Transverse colon (tissue), 4 donors: ENCODE measurements at regions not wholly inside any gene's neighbourhood (a gene's known extent, or its start where the extent isn't known, plus 50 kb on each side); places are given as distances from the start of the nearest gene placed in this dataset.

Experiments used
- DNase-seq: peaks from one replicate; pipeline ENCODE4 v3.0.0-alpha.2; 2019
- H3K27ac ChIP-seq, 4 donors: fragments of 200-600 bp; sonication (generic); 2 replicates each; pipeline ENCODE4 v1.5.1; 2016 to 2018; ENCODE audit warnings: inconsistent platforms in 4 of 4
- H3K27me3 ChIP-seq: fragments of 200-600 bp; sonication (generic); 2 replicates; pipeline ENCODE4 v1.5.1; 2017; ENCODE audit warnings: inconsistent platforms
- H3K36me3 ChIP-seq, 4 donors: fragments of 200-600 bp; sonication (generic); 2 replicates each; pipeline ENCODE4 v1.5.1; 2017 to 2019; ENCODE audit warnings: inconsistent platforms in 4 of 4
- H3K4me1 ChIP-seq, 4 donors: fragments of 200-600 bp; sonication (generic); 2 replicates each; pipeline ENCODE4 v1.5.1; 2017 to 2020; ENCODE audit warnings: inconsistent platforms in 4 of 4
- H3K4me3 ChIP-seq, 4 donors: fragments of 200-600 bp; sonication (generic); 1 replicate in 1 of 4; 2 replicates in 3 of 4; pipeline versions ENCODE4 v1.5.1 to v1.6.1; 2017 to 2019; ENCODE audit warnings: inconsistent platforms in 4 of 4
- H3K9me3 ChIP-seq, 2 donors: fragments of 200-600 bp; sonication (generic); 2 replicates each; pipeline ENCODE4 v1.5.1; 2017 to 2019; ENCODE audit warnings: inconsistent platforms in 2 of 2
- EP300 ChIP-seq: sonication (generic); formaldehyde crosslinking; IDR thresholded peaks from one replicate; pipeline ENCODE4 v1.6.1; 2017; ENCODE audit warnings: antibody characterized with exemption, low read depth
- POLR2A ChIP-seq: fragments of 450-650 bp; IDR thresholded peaks from one replicate; pipeline ENCODE4 v1.6.1; 2016; ENCODE audit warnings: antibody characterized with exemption, mild to moderate bottlenecking, moderate library complexity
- POLR2AphosphoS5 ChIP-seq, 3 donors: sonication (generic); formaldehyde crosslinking; IDR thresholded peaks; one replicate each; pipeline ENCODE4 v1.6.1; 2016; ENCODE audit warnings: antibody characterized with exemption in 3 of 3
- WGBS, 2 donors: methylation state at CpG; one replicate each; pipeline ENCODE4 v1.1.5; 2018; ENCODE audit warnings: low coverage in 1 of 2; 5-methylcytosine and 5-hydroxymethylcytosine counted together
- in situ Hi-C, 4 donors: fragments of 200-750 bp; cut with MboI; loops; one replicate each; pipeline versions ENCODE4 v1.15.0 to v1.15.1; 2017; ENCODE audit warnings: low sequenced_read_pairs in 3 of 4, low pct_ligation_motif_present in 1 of 4, low pct_unique_long_range_greater_than_20kb in 1 of 4
- intact Hi-C: fragments of 100-400 bp; cut with DNase I; formaldehyde crosslinking; loops from one replicate; pipeline ENCODE4 v1.15.1; 2023; ENCODE audit warnings: low total_unique reads
- TF ChIP-seq, protein P1 (sequence below), 5 experiments: fragments of 200-600 bp in 3 of 5; fragments of 450-650 bp in 2 of 5; sonication (generic) in 3 of 5; IDR thresholded peaks; 1 replicate in 2 of 5; 2 replicates in 3 of 5; pipeline ENCODE4 v1.5.1; 2016 to 2017; ENCODE audit warnings: antibody characterized with exemption in 5 of 5, inconsistent platforms in 3 of 5, mild to moderate bottlenecking in 2 of 5, moderate library complexity in 1 of 5

DNA sequence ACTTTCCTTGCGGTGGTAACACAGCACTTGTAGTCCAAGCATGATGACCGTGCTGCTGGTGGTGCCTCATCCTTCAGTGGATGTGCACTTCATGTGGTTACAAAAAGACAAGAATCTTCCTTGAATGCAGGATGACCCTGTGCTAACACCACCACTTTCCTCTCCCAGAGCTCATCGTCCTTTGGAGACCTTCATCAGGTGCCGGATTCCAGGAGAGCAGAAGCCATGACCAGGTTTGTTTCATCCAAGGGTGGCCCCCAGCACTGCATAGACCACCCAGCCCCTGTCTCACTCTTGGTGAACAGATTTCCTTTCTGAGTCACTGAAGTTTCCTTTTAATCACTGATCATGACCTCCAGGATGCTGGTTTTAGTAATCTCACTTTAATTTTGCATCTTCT lies 101.2 kb upstream of the SYNDIG1 start:
- WGBS, 2 donors: 94 to 100% methylated on average over 2 to 4 of the region's 4 CpGs

DNA sequence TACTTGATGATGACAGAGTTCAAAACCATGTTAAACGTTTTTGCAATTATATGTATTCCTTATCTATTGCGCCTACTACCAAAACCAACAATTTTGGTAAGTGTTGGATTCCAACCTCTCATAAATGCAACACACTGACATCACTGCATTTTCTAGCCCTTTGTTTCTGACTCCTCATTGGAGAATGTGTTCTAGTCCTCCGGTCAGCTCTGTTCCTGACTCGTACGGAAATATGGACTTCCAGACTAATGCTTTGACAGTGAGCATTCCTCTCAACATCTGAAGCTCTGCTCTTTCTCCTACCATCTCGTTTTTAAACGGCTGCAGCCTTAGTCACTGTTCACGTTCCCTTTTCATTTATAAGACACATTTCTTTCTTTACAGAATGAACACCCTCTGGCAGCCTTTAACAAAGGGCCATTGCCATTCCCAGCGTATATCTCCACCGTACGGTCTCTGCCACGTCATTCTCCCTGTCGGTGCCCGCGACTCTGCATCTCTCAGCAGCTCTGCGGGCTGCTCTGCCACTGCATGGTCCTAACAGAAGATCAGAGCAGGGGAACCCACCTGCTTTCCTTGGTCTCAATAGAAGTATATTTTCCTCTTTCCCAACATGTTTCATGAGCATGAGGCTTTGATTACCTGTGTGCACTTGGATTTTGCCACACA lies 103.0 kb upstream of the SYNDIG1 start:
- no peak for TF ChIP-seq POLR2AphosphoS5 (IDR thresholded peaks at IDR 0.05)
- TF ChIP-seq, protein P1, sequence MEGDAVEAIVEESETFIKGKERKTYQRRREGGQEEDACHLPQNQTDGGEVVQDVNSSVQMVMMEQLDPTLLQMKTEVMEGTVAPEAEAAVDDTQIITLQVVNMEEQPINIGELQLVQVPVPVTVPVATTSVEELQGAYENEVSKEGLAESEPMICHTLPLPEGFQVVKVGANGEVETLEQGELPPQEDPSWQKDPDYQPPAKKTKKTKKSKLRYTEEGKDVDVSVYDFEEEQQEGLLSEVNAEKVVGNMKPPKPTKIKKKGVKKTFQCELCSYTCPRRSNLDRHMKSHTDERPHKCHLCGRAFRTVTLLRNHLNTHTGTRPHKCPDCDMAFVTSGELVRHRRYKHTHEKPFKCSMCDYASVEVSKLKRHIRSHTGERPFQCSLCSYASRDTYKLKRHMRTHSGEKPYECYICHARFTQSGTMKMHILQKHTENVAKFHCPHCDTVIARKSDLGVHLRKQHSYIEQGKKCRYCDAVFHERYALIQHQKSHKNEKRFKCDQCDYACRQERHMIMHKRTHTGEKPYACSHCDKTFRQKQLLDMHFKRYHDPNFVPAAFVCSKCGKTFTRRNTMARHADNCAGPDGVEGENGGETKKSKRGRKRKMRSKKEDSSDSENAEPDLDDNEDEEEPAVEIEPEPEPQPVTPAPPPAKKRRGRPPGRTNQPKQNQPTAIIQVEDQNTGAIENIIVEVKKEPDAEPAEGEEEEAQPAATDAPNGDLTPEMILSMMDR (IDR thresholded peaks at IDR 0.05): no peak
- no peak for TF ChIP-seq POLR2A
- no peak for TF ChIP-seq EP300
- H3K4me3 ChIP-seq: no peak overlapping the region
- DNase-seq: no peak
- H3K27ac ChIP-seq: no peak overlapping the region
- peaks cover 0 to 5% of the 10 kb centered on the region in 2 donors for H3K9me3 ChIP-seq
- in situ Hi-C loops (no loop called here), intact Hi-C loops (no loop called here)
- H3K4me1 ChIP-seq: no peaks in the 10 kb centered on the region
- no peaks in the 10 kb centered on the region for H3K27me3 ChIP-seq
- no peaks in the 10 kb centered on the region for H3K36me3 ChIP-seq
- WGBS, 2 donors: 86 to 91% methylated on average over 16 of the region's 16 CpGs

More for the DNA sequence above, 101.2 kb upstream of the SYNDIG1 start:
- H3K9me3 ChIP-seq: no peaks in the 10 kb centered on the region
- H3K27ac ChIP-seq: no peak overlapping the region
- no peaks in the 10 kb centered on the region for H3K4me1 ChIP-seq
- in situ Hi-C loops (no loop called here), intact Hi-C loops (no loop called here)
- no peak for DNase-seq
- TF ChIP-seq, protein P1 (IDR thresholded peaks at IDR 0.05): no peak
- TF ChIP-seq POLR2A: no peak
- TF ChIP-seq EP300: no peak
- TF ChIP-seq POLR2AphosphoS5 (IDR thresholded peaks at IDR 0.05): no peak
- H3K36me3 ChIP-seq: no peaks in the 10 kb centered on the region
- no peaks in the 10 kb centered on the region for H3K27me3 ChIP-seq
- H3K4me3 ChIP-seq: no peak overlapping the region

DNA sequence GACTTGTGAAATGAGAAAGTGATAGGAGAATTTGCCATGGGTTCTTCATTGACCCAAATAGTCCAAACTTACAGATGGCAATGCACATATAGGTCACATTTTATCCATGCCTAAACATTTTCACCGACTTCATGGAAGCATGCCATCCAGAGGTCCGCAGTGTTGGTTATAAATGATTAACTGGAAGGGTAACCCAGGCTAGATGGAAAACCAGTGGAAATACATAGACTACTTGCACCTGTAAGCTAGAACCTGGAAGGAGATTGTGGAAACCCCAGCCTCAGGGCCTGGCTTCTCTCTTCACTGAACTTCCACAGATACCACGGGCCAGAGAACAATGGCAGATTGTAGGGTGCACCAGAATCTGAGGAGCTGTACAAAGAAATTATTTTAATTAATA lies 103.8 kb upstream of the SYNDIG1 start:
- peaks cover 0 to 5% of the 10 kb centered on the region in 2 donors for H3K9me3 ChIP-seq
- no peaks in the 10 kb centered on the region for H3K27me3 ChIP-seq
- H3K27ac ChIP-seq: no peak overlapping the region
- DNase-seq: no peak
- in situ Hi-C loops: no loop called here
- H3K4me1 ChIP-seq: no peaks in the 10 kb centered on the region
- WGBS, 2 donors: 70 to 81% methylated on average over 2 to 3 of the region's 3 CpGs
- TF ChIP-seq POLR2AphosphoS5 (IDR thresholded peaks at IDR 0.05): no peak
- TF ChIP-seq, protein P1 (IDR thresholded peaks at IDR 0.05): no peak
- TF ChIP-seq POLR2A: no peak
- no peak for TF ChIP-seq EP300
- intact Hi-C loops: no loop called here
- no peak overlapping the region for H3K4me3 ChIP-seq
- H3K36me3 ChIP-seq: no peaks in the 10 kb centered on the region

DNA sequence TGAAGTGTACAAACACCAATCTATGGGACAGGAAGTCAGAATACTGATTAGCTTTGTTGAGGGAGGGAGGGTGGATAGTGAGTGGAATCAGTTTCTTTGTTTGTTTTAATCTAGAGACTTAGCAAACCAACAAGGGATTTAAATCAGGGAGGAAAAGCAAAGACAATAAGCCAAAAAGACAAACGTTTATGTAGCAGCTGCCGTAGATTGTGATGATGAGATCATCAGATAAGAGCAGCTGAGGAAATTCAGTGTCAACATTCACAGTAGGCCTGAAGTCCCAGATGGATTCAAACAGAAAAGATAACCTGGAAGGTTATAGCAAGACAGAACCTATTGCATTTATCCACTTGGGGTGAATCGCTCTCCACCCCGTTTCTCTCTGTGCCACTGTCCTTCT lies 104.9 kb upstream of the SYNDIG1 start:
- Histone ChIP-seq H3K4me3 (no peak overlapping the region), H3K27ac (no peak overlapping the region), H3K9me3 (peaks cover 0 to 5% of the 10 kb centered on the region in 2 donors), H3K4me1 (no peaks in the 10 kb centered on the region), H3K36me3 (no peaks in the 10 kb centered on the region), H3K27me3 (no peaks in the 10 kb centered on the region)
- in situ Hi-C loops: no loop called here
- DNase-seq: no peak
- 25% methylated on average over 4 of the region's 4 CpGs; no CpG with 5 or more reads in 1 of the 2 donors for WGBS, 2 donors
- TF ChIP-seq POLR2AphosphoS5 (IDR thresholded peaks at IDR 0.05) (no peak), POLR2A (no peak), EP300 (no peak)
- TF ChIP-seq, protein P1 (IDR thresholded peaks at IDR 0.05): no peak
- intact Hi-C loops: no loop called here
